ENCODE measurements at regions not wholly inside any gene's neighbourhood (a gene's known extent, or its start where the extent isn't known, plus 50 kb on each side); places are given as distances from the start of the nearest gene placed in this dataset.
"Not testable (repeated sequence)": the region's sequence is repeated elsewhere in the genome, so short reads cannot be mapped to it uniquely, and the experiment has no call there.

GRCh38 chr4:3612281-3612680 is 80.1 kb upstream of the LRPAP1 start:
- Histone ChIP-seq H3K4me1 (ENCODE audit: low read length) (no peaks in the 10 kb centered on the region), H2AFZ (ENCODE audit: low read length) (no peak overlapping the region), H3K27ac (ENCODE audit: low read length) (no peak overlapping the region), H3K4me3 (ENCODE audit: low read length) (no peak overlapping the region), H3K9ac (ENCODE audit: low read length) (no peak overlapping the region), H3K4me2 (ENCODE audit: low read depth, low read length, poor library complexity, severe bottlenecking) (no peak overlapping the region), H3K27me3 (ENCODE audit: low read length) (no peaks in the 10 kb centered on the region), H3K36me3 (ENCODE audit: insufficient read depth, low read length) (no peaks in the 10 kb centered on the region), H3K9me2 (replicated peaks; ENCODE audit: insufficient read depth, low read length) (no peaks in the 10 kb centered on the region), H4K20me1 (ENCODE audit: insufficient read depth, low read depth, low read length) (no peaks in the 10 kb centered on the region), H3K79me2 (ENCODE audit: low read length) (no peaks in the 10 kb centered on the region), H3K9me3 (ENCODE audit: low read length) (no peaks in the 10 kb centered on the region)
- DNase-seq = no peak

- Histone ChIP-seq H2AFZ (ENCODE audit: low read length) (no peak overlapping the region), H3K36me3 (ENCODE audit: insufficient read depth, low read length) (no peaks in the 10 kb centered on the region), H3K4me2 (ENCODE audit: low read depth, low read length, poor library complexity, severe bottlenecking) (no peak overlapping the region), H3K4me3 (ENCODE audit: low read length) (no peak overlapping the region), H3K27ac (ENCODE audit: low read length) (no peak overlapping the region), H3K9me3 (ENCODE audit: low read length) (no peaks in the 10 kb centered on the region), H3K79me2 (ENCODE audit: low read length) (no peaks in the 10 kb centered on the region), H3K9me2 (replicated peaks; ENCODE audit: insufficient read depth, low read length) (no peaks in the 10 kb centered on the region), H3K27me3 (ENCODE audit: low read length) (no peaks in the 10 kb centered on the region), H3K9ac (ENCODE audit: low read length) (no peak overlapping the region), H3K4me1 (ENCODE audit: low read length) (no peaks in the 10 kb centered on the region), H4K20me1 (ENCODE audit: insufficient read depth, low read depth, low read length) (no peaks in the 10 kb centered on the region)
- no peak for DNase-seq
Observed at GRCh38 chr4:3611778-3612177, 79.6 kb upstream of the LRPAP1 start.

- not testable (repeated sequence) for H3K4me3 ChIP-seq (ENCODE audit: low read length); H3K36me3 ChIP-seq (ENCODE audit: insufficient read depth, low read length); H3K9ac ChIP-seq (ENCODE audit: low read length); H3K4me2 ChIP-seq (ENCODE audit: low read depth, low read length, poor library complexity, severe bottlenecking); DNase-seq; H3K9me2 ChIP-seq (replicated peaks; ENCODE audit: insufficient read depth, low read length); H3K9me3 ChIP-seq (ENCODE audit: low read length); H3K27ac ChIP-seq (ENCODE audit: low read length); H4K20me1 ChIP-seq (ENCODE audit: insufficient read depth, low read depth, low read length); H3K4me1 ChIP-seq (ENCODE audit: low read length); H3K27me3 ChIP-seq (ENCODE audit: low read length); H3K79me2 ChIP-seq (ENCODE audit: low read length); H2AFZ ChIP-seq (ENCODE audit: low read length)
Observed at GRCh38 chr4:3610851-3611250, 78.6 kb upstream of the LRPAP1 start.

GRCh38 chr4:3609905-3610304 is 77.7 kb upstream of the LRPAP1 start:
- not testable (repeated sequence) for H3K79me2 ChIP-seq (ENCODE audit: low read length); H3K4me1 ChIP-seq (ENCODE audit: low read length); H3K27me3 ChIP-seq (ENCODE audit: low read length); H4K20me1 ChIP-seq (ENCODE audit: insufficient read depth, low read depth, low read length); H3K4me2 ChIP-seq (ENCODE audit: low read depth, low read length, poor library complexity, severe bottlenecking); H3K9me2 ChIP-seq (replicated peaks; ENCODE audit: insufficient read depth, low read length); H3K36me3 ChIP-seq (ENCODE audit: insufficient read depth, low read length); H3K9ac ChIP-seq (ENCODE audit: low read length); H3K27ac ChIP-seq (ENCODE audit: low read length); H3K9me3 ChIP-seq (ENCODE audit: low read length); H2AFZ ChIP-seq (ENCODE audit: low read length); DNase-seq; H3K4me3 ChIP-seq (ENCODE audit: low read length)

- Histone ChIP-seq H3K27me3 (ENCODE audit: low read length) (no peaks in the 10 kb centered on the region), H3K27ac (ENCODE audit: low read length) (no peak overlapping the region), H3K4me1 (ENCODE audit: low read length) (no peaks in the 10 kb centered on the region), H4K20me1 (ENCODE audit: insufficient read depth, low read depth, low read length) (no peaks in the 10 kb centered on the region), H3K36me3 (ENCODE audit: insufficient read depth, low read length) (no peaks in the 10 kb centered on the region), H3K9me3 (ENCODE audit: low read length) (no peaks in the 10 kb centered on the region), H3K4me2 (ENCODE audit: low read depth, low read length, poor library complexity, severe bottlenecking) (no peak overlapping the region), H3K4me3 (ENCODE audit: low read length) (no peak overlapping the region), H3K79me2 (ENCODE audit: low read length) (no peaks in the 10 kb centered on the region), H3K9me2 (replicated peaks; ENCODE audit: insufficient read depth, low read length) (no peaks in the 10 kb centered on the region), H3K9ac (ENCODE audit: low read length) (no peak overlapping the region), H2AFZ (ENCODE audit: low read length) (no peak overlapping the region)
- no peak for DNase-seq
Observed at GRCh38 chr4:3607690-3608552, 75.7 kb upstream of the LRPAP1 start.

GRCh38 chr4:3606850-3607249 is 74.6 kb upstream of the LRPAP1 start:
- H3K4me3 ChIP-seq (ENCODE audit: low read length); DNase-seq; H3K9me2 ChIP-seq (replicated peaks; ENCODE audit: insufficient read depth, low read length); H3K27me3 ChIP-seq (ENCODE audit: low read length); H2AFZ ChIP-seq (ENCODE audit: low read length); H3K27ac ChIP-seq (ENCODE audit: low read length); H3K4me2 ChIP-seq (ENCODE audit: low read depth, low read length, poor library complexity, severe bottlenecking); H3K4me1 ChIP-seq (ENCODE audit: low read length); H3K9ac ChIP-seq (ENCODE audit: low read length); H3K36me3 ChIP-seq (ENCODE audit: insufficient read depth, low read length); H3K9me3 ChIP-seq (ENCODE audit: low read length); H3K79me2 ChIP-seq (ENCODE audit: low read length); H4K20me1 ChIP-seq (ENCODE audit: insufficient read depth, low read depth, low read length): not testable (repeated sequence)

GRCh38 chr4:3606271-3606670 is 74.0 kb upstream of the LRPAP1 start:
- H3K4me2 ChIP-seq (ENCODE audit: low read depth, low read length, poor library complexity, severe bottlenecking); H3K4me3 ChIP-seq (ENCODE audit: low read length); DNase-seq; H3K36me3 ChIP-seq (ENCODE audit: insufficient read depth, low read length); H3K9ac ChIP-seq (ENCODE audit: low read length); H3K27me3 ChIP-seq (ENCODE audit: low read length); H2AFZ ChIP-seq (ENCODE audit: low read length); H4K20me1 ChIP-seq (ENCODE audit: insufficient read depth, low read depth, low read length); H3K9me3 ChIP-seq (ENCODE audit: low read length); H3K27ac ChIP-seq (ENCODE audit: low read length); H3K4me1 ChIP-seq (ENCODE audit: low read length); H3K9me2 ChIP-seq (replicated peaks; ENCODE audit: insufficient read depth, low read length); H3K79me2 ChIP-seq (ENCODE audit: low read length): not testable (repeated sequence)

- no peaks in the 10 kb centered on the region for H3K27me3 ChIP-seq (ENCODE audit: low read length)
- no peaks in the 10 kb centered on the region for H3K9me3 ChIP-seq (ENCODE audit: low read length)
- no peak overlapping the region for H3K9ac ChIP-seq (ENCODE audit: low read length)
- H3K27ac ChIP-seq (ENCODE audit: low read length) = no peak overlapping the region
- no peaks in the 10 kb centered on the region for H3K36me3 ChIP-seq (ENCODE audit: insufficient read depth, low read length)
- H3K9me2 ChIP-seq (replicated peaks; ENCODE audit: insufficient read depth, low read length) = no peaks in the 10 kb centered on the region
- H2AFZ ChIP-seq (ENCODE audit: low read length) = no peak overlapping the region
- DNase-seq = no peak
- no peak overlapping the region for H3K4me3 ChIP-seq (ENCODE audit: low read length)
- H3K79me2 ChIP-seq (ENCODE audit: low read length) = no peaks in the 10 kb centered on the region
- H3K4me2 ChIP-seq (ENCODE audit: low read depth, low read length, poor library complexity, severe bottlenecking) = no peak overlapping the region
- no peaks in the 10 kb centered on the region for H4K20me1 ChIP-seq (ENCODE audit: insufficient read depth, low read depth, low read length)
- no peaks in the 10 kb centered on the region for H3K4me1 ChIP-seq (ENCODE audit: low read length)
Observed at GRCh38 chr4:3605491-3605890, 73.3 kb upstream of the LRPAP1 start.

All from Karpas-422 (cell line).